Medulla oblongata (tissue), 1 donor: ENCODE measurements at regions not wholly inside any gene's neighbourhood (a gene's known extent, or its start where the extent isn't known, plus 50 kb on each side); places are given as distances from the start of the nearest gene placed in this dataset.

ENCODE experiments used
- DNase-seq: peaks from one replicate; pipeline ENCODE4 v3.0.0-alpha.2; 2015; ENCODE audit errors: extremely low spot score

DNA sequence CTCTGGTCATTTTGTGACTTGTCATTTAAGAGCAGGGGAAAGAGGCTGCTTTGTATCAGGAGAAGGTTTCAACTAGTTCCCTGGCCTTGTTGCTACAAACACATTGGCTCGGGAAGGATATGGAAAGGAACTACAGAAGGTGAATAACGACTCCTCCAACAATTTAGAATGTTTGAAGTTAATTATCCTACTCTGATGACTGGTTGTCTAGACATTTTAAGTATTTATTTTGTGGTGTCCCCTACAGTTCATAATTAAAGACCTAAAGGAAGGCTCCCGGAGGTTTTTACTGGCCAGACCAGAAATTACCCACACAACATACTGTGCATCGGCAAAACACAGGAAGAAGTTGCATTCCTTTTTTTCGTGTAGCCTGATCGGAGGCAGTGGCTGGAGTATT is 515.8 kb upstream of the SALL1 start:
- no peak for DNase-seq

DNA sequence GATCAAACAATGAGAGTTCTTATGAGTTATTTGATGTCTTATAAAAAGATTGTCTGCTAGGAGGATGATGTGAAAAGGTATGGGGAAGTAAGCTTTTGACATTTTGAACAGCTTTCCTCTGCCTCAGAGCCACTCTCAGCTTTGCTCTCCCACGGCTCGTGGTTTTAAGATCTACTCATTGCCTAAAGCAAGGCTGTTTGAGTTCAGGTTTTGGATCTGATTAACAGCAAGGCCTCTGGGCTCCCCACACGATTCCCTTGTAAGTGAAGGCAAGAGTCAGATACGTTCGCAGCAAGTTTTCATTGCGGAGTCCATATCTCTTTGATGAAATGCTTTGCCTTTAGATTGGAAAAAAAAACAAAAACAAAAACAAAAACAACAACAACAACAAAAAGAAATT is 515.0 kb upstream of the SALL1 start:
- no peak for DNase-seq

DNA sequence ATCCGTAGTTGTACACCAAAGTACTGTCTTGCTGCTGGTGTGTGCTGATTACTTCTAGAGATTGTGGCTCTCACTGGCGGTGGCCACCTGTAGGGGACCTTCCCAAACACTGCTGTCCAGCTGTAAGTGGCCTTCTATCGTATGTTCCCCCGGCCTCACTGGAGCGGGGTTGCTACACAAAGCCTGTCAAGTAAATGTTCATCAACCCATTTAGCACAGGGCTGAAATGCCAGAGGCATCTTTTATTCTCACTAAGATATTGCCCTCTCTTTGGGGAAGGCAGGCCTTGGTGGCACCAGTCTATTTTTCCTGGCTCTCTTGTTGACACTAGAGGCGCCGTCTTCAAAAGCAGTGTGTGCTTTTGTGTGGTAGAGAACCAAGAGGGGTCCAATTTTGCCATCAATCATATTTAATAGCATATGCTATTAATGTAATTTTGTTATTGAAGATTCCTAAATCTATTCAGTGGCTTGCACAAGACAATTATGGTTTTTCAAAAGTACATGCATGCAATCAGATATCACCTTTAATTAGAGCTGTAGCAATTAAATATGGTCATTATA is 514.4 kb upstream of the SALL1 start:
- DNase-seq: no peak

GRCh38 chr16:51658531-51658930 is 507.5 kb upstream of the SALL1 start:
- no peak for DNase-seq

DNA sequence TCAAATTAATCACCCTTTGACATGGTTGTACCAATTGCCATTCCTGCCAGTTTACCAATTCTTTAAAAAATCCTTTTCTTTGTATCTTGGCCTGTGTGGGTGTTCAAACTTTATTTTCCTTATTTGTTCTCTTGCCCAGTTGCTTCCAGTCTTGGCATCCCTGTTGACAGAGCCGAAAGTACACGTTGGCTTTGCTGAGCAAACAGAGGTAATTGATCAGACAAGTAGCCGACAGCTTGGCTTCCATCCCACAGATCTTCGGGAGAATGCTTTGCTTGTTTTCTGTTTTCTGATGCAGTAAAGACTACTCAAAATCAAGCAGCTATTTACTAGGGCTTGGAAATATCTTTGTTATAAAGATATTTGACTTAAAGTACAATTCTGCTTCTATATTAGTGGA is 506.8 kb upstream of the SALL1 start:
- peak; percentile 9 for DNase-seq

GRCh38 chr16:51655249-51655648 is 504.2 kb upstream of the SALL1 start:
- no peak for DNase-seq

DNA sequence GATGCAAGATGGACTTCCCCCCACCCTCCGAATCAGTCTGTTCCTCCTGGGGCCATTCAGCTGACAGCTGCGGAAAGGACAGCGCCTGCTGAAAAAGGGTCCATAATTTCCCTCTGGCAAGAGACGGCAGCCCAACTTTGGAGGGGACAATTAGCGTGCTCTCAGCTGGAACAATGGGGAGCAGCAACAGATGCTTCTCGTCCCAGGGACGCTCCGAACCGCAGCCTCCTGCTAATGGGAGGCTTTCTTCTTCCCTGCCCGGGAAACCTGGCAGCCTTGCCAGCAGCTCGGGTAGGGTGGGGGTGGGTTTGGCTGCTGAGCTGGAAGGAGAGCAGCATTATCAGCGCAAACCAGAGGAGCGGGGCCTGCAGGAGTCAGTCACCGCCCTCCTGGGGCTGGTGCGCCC is 500.0 kb upstream of the SALL1 start:
- DNase-seq: peak; percentile 52

DNA sequence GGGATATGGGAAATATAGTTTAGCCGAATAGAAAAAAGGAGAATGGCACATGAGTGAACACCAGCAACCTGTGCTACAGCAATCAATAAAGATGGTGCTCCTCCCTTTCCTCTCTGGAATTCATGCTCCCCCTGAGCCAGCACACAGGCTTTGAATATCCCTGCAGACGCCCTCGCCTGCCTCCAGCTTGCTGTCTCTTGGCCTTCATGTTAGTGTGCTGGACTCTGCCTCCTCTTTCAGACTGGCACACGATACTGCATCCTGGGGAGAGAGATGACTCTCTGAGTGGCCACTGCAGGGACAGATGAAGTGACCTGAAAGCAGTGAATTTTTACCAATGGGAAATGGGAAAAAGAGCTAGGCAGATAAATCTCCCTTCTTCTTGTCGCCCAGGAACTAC is 498.6 kb upstream of the SALL1 start:
- DNase-seq: no peak

DNA sequence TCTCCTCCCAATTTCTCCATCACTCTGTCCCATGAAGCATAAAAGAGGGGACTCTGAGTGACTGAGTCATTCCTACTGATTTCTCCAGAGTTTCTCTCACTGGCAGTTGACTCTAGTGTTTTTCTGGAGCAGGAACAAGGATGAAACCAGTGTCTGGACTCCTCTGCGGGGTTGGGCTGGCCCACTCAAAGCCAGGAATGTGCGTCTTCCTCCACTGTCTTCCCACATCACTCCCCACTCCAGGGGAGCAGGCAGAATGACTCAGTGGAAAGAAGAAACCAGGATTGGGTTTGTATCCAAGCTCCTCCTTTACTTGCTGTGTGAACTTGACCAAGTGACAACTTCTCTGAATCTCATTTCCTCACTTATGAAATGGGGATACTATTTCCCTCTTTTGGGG is 497.5 kb upstream of the SALL1 start:
- no peak for DNase-seq

- no peak for DNase-seq
Observed at GRCh38 chr16:51641191-51641765, 490.2 kb upstream of the SALL1 start.

- no peak for DNase-seq
Observed at GRCh38 chr16:51640196-51640595, 489.1 kb upstream of the SALL1 start.

GRCh38 chr16:51638339-51639135 is 487.5 kb upstream of the SALL1 start:
- DNase-seq: no peak

GRCh38 chr16:51637770-51638094 is 486.7 kb upstream of the SALL1 start:
- no peak for DNase-seq

GRCh38 chr16:51636920-51637769 is 486.1 kb upstream of the SALL1 start:
- DNase-seq: no peak

DNA sequence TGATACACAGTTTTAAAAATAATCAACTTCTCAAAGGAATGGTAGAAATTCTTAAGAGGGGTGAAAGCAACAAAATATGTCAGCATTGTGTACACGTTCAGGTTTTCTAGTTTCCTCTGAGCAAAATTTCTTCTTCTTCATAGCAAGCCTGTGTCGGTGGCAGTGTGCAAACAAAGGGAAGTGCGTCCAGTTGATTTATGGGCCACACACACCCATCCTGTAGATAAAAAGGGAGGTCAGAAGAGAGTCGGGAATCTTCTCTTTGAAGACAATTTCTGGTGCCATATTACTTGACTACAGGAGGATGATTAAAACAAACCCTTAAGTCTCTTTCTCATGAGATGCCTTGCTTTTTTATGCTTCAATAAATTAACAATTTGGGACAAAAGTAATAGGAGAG is 484.1 kb upstream of the SALL1 start:
- DNase-seq: no peak

DNA sequence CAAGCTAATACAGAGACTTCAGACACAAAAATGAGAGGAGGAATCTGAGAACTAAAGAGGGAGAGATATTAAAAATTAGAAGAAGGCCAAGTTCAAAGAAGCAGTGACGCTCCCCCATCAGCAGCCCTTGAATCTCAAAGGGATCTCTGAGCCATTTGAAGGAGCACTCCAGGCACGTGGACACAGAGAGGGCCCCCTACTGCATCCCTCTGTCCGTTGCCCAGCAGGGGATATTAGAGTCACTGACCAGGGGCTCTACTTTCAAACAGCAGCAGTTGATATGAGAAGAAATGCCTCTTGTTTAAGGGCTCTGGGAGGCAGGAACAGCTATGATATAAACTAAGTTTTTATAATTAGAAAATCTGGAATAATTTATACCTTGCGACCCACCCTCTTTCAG is 479.0 kb upstream of the SALL1 start:
- DNase-seq: no peak

DNA sequence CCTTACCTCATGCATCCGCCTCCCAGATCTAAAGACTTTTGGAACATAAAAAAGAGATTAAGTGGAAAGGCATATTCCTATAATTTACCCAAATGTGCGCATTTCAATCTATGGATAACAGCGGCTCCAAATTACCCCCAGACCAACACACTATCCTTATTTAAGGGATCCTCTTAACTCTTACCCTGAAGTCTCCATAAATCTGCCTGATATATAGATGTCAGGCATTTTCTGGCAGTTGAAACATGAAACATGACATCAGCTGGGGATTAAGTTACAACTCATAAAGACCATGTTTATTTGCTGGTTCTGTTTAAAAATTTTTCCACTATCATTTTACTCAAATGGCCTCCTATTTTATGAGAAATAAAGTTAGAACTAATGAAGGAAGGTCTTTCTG is 478.5 kb upstream of the SALL1 start:
- no peak for DNase-seq

GRCh38 chr16:51624080-51624775 is 473.2 kb upstream of the SALL1 start:
- DNase-seq: no peak

DNA sequence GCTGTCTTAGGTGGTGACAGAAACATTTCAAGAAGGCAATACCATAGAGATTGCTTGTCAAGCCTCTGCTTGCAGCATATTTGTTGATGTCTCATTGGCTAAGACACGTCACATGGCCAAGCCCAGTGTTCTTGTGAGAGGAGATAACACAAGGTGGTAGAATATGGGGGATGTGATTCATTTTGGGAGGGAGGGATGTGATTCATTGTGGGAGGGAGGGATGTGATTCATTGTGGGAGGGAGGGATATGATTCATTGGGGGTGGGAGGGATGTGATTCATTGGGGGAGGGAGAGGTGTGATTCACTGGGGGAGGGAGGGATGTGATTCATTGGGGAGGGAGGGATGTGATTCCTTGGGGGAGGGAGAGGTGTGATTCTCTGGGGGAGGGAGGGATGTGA is 470.5 kb upstream of the SALL1 start:
- DNase-seq: no peak

DNA sequence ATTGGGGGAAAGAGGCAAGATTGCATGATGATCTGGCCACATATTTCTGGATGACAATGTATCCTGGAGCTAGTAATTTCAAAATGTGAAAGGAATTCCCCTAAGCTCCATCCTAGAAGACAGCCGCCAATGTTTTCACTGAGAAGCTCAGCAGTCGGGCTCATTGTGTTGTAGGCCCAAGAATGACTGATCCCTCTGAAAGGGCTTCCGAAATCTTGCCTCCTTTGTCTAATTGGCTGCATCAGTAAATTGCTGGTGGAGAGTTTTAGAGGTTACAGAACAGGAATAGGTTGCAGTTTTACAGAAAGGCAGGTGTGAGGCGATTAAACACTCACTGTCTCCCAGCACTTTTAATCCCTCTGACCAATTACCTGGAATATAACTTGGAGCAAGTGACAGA is 464.1 kb upstream of the SALL1 start:
- DNase-seq: no peak

GRCh38 chr16:51607201-51607651 is 456.2 kb upstream of the SALL1 start:
- DNase-seq: no peak

- no peak for DNase-seq
Observed at GRCh38 chr16:51596247-51596646, 445.2 kb upstream of the SALL1 start.
